A673 (cell line): ENCODE measurements at regions not wholly inside any gene's neighbourhood (a gene's known extent, or its start where the extent isn't known, plus 50 kb on each side); places are given as distances from the start of the nearest gene placed in this dataset.

ENCODE experiments used
- EZH2 ChIP-seq: fragments of 200-600 bp; sonication (generic); IDR thresholded peaks from 2 replicates; pipeline ENCODE4 v1.6.1; 2017; ENCODE audit warnings: borderline replicate concordance, low read depth, mild to moderate bottlenecking, mixed read lengths, antibody characterized with exemption, low read length; ENCODE audit not compliant: poor library complexity, severe bottlenecking
- TF ChIP-seq, protein P1 (sequence below): fragments of 300-800, 200-600 bp; sonication (generic); conservative IDR thresholded peaks from 2 replicates; pipeline ENCODE4 v1.5.1; 2017; ENCODE audit warnings: low read depth, mild to moderate bottlenecking, antibody characterized with exemption, low read length, moderate library complexity, mixed read lengths

DNA sequence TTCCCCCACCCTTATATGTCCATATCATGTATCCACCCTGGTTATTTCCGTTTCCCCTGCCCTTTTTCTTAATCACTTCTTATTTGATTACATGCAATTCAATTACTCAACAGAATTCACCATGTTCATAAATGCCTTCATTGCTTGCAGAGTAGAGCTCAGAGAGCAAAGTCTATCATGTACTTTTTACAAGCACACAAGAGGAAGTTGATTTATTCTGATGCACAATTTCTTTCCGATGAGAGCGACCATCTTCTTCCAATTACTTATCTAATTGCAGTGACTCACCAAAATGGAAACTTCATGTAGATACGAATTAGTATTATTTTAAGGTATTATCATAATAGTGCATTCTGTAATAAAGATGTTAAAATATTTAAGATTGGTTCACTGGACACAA is 430.5 kb upstream of the KLF6 start:
- TF ChIP-seq, protein P1, sequence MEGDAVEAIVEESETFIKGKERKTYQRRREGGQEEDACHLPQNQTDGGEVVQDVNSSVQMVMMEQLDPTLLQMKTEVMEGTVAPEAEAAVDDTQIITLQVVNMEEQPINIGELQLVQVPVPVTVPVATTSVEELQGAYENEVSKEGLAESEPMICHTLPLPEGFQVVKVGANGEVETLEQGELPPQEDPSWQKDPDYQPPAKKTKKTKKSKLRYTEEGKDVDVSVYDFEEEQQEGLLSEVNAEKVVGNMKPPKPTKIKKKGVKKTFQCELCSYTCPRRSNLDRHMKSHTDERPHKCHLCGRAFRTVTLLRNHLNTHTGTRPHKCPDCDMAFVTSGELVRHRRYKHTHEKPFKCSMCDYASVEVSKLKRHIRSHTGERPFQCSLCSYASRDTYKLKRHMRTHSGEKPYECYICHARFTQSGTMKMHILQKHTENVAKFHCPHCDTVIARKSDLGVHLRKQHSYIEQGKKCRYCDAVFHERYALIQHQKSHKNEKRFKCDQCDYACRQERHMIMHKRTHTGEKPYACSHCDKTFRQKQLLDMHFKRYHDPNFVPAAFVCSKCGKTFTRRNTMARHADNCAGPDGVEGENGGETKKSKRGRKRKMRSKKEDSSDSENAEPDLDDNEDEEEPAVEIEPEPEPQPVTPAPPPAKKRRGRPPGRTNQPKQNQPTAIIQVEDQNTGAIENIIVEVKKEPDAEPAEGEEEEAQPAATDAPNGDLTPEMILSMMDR = no peak
- TF ChIP-seq EZH2 = no peak
